ENCODE measurements at regions not wholly inside any gene's neighbourhood (a gene's known extent, or its start where the extent isn't known, plus 50 kb on each side); places are given as distances from the start of the nearest gene placed in this dataset.

DNA sequence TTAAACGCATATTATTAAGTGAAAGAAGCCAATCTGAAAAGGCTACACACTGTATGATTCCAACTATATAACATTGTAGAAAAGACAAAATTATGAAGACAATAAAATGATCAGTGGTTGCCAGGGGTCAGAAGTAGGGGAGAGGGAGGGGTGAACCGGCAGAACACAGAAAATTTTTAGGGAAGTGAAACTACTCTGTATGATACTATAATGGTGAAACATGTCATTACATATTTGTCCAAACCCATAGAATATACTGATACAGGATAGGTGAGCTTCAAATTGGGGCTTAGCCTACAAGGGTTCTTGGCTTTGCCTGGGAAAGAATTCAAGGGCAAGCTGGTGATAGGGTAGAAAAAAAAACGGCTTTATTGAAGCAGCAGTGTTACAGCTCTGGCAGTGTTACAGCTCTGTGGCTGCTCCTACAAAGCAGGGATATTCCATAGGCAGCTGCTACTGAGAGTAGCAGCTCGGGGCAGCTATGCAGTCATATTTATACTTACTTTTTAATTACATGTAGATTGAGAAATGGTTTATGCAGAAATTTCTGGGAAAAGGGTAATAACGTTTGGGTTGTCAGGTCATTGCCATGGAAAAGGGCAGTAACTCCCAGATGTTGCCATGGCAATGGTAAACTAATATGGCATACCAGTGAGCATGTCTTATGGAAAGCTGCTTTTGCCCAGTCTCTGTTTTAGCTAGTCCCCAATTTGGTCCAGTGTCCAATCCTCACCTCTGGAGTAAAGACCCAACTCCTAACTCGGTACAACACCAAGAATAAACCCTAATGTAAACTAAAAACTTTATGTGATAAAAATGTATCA, 125.1 kb upstream of the SLC25A36 start:
- DNase-seq (ENCODE audit: low read depth in 4 of 4, low spot score in 1 of 4) = no peak

DNA sequence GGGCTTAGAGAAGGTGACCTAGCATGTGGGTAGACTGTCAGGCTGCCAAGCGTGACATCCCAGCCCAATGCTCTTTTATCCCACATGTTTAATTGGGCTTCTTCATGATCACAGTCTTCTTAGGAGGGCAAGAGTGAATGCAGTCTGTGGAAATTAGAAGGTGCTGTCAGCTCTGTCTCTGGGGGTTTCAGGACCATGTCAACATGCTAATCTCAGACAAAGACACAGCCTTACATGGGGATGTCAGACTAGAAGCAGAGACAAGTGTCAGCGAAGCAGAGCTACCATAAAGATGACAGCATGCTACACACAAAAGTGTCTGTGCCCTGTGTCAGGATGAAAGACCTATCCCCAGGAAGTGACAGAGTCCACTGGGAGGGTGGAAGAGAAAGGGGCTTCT, 120.1 kb upstream of the SLC25A36 start:
- no peak for DNase-seq (ENCODE audit: low read depth in 4 of 4, low spot score in 1 of 4)

DNA sequence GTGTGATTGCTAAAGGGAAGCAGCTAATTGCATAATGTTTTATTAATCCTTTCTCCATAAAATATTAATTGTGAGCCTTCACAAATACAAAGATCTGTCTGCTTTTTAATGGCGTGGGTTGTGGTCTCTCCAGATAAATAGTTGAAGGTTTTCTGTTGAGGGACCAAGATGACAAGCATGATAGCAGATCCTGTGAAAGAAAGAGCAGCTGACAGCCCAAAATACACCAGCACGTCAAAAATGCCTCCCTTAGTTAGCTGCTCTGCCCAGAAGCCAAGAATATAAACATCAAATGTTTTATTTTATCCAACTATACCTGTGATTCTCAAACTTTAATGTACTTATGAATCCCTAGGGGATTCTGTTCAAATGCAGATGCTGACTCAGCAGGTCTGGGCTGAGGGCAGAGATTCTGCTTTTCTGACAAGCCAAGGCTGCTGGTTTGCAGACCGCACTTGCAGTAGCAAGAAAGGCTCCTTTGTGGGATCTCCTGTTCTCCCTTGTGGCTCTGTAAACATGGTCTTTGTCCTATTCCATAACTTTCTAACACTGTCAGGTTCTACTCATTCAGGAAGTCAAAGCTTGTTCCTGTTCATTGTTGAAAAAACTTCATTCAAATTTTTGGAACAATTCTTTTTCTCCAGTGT, 119.1 kb upstream of the SLC25A36 start:
- DNase-seq (ENCODE audit: low read depth in 4 of 4, low spot score in 1 of 4) = no peak

DNA sequence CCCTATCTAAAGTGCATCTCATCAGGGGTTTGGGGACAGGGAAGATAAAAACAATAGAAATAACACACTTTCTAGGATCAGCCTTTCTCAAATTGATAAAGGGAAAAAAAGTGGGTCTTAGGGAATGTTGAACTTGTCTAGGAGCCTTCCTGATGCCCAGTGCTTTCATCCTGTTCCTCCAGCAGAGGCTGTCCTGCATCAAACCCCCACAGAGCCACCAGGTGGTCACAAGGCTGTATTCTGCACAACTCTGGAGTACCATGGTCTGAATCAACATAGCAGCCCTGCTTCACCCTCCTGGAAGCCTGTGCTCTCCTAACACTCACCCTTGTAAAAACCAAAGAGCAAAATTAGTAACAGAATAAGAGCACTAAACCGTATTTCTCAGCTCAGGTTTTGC, 118.5 kb upstream of the SLC25A36 start:
- no peak for DNase-seq (ENCODE audit: low read depth in 4 of 4, low spot score in 1 of 4)

DNA sequence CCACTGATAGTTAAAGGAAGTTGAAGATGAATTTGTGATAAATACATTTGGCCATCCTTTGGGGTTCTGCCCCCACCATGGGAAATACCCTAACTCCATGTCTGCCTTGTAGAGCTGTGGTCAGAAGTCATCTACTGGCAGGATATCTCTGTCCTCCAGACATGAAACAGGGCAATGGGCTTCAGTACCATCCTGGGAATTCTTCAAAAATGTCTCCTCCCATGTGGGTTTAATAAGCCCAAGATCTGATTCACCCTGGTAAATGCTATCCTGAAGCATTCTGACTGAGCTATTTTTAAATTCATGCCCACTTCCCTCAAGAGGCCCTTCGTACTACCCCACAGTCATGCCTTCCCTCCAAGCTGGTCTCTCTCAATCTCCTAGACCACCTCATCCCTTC, 113.7 kb upstream of the SLC25A36 start:
- no peak for DNase-seq (ENCODE audit: low read depth in 4 of 4, low spot score in 1 of 4)

DNA sequence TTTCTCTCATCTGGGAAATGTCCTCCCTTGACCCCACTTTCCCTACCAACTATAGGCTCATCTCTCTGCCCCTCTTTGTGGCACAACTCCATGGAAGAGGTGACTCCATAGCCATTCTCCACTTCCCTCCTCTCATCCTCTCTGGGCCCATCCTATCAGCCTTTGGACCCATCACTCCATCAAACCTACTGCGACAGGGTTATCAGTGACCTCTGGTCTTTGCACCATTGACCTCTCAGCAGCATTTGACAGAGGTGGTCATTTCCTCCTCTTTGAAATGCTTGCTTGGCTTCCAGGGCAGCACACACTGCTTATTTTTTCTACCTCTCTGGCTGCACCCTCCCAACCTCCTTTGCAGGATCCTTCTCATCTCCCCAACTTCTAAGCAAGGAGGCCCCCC, 113.1 kb upstream of the SLC25A36 start:
- DNase-seq (ENCODE audit: low read depth in 4 of 4, low spot score in 1 of 4) = no peak

DNA sequence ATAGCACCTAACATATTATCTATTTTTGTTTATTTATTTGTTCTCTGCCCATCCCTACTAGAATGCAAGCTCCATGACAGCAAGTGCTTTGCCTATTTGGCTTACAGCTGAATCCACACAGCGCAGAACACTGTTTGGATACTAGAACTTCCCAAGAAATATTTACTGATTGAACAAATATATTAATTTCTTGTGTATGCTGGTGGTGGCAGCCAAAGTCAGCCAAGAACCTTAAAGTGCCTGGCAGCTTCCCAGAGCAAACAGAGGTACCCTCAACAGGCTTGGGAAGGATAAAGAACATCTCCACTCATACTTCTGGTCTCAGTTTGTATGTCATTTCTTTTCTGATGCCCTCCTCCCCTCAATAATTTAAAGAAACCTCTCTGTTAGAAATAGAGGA, 111.8 kb upstream of the SLC25A36 start:
- no peak for DNase-seq (ENCODE audit: low read depth in 4 of 4, low spot score in 1 of 4)

DNA sequence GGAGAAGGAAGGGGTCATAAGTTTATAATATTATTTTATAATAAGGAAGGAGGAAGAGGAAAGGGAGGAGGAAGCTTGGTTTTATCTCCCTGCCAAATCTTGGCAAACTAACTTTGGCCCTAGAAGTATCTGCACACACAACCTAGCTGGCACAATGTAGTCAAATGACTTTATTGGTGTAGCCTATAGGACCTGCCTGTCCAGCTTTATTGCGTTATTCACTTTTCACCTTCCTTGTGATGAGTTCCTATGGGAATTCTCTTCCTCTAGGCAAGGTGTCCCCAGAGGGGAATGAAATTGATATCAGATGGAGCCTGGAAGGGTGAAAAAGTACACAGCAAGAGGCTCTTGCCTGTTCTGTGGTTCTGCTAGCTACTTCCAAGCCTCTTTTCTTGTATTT, 111.2 kb upstream of the SLC25A36 start:
- DNase-seq (ENCODE audit: low read depth in 4 of 4, low spot score in 1 of 4) = no peak

DNA sequence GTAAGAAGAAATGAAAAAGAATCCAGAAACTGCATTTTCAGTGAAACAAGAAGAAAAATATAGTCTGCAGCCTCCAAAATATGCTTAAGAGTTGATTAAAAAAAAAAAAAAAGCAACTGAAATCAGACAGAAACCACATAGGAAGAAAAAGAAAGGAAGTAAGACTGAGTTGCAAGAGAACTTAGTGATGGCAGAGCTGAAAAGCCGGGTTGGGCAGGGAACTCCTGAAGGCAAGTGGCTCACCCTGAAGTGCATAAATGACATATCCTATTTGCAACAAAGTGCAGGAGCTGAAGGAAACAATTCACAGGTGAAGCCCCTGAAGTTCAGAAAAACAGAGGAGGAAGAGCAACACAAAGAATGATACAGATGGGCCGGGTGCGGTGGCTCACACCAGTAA, 108.8 kb upstream of the SLC25A36 start:
- no peak for DNase-seq (ENCODE audit: low read depth in 4 of 4, low spot score in 1 of 4)

DNA sequence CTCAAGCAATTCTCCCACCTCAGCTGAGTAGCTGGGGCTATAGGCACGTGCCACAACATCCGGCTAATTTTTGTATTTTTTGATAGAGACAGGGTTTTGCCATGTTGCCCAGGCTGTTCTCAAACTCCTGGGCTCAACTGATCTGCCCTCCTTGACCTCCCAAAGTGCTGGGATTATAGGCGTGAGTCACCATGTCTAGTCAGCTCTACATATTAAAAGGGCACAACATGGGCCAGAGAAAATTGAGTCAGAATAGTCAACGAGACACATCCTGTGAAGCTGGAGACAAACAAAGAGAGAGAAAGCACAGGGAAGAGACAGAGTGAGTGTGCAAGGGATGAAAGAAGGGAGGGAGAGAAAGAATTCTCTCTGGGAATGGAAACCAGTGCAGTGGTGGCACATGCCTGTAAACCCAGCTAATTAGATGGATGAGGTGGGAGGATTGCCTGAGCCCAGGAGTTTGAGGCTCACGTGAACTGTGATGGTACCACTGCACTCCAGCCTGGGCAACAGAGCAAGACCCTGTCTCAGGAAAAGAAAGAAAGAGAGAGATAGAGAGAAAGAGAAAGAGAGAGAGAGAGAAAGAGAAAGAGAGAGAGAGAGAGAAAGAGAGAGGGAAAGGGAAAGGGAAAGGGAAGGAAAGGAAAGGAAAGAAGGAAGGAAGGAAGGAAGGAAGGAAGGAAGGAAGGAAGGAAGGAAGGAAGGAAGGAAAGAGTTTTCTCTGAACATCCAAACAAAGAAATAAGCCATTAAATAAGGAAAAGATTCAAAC, 107.2 kb upstream of the SLC25A36 start:
- DNase-seq (ENCODE audit: low read depth in 4 of 4, low spot score in 1 of 4) = no peak

DNA sequence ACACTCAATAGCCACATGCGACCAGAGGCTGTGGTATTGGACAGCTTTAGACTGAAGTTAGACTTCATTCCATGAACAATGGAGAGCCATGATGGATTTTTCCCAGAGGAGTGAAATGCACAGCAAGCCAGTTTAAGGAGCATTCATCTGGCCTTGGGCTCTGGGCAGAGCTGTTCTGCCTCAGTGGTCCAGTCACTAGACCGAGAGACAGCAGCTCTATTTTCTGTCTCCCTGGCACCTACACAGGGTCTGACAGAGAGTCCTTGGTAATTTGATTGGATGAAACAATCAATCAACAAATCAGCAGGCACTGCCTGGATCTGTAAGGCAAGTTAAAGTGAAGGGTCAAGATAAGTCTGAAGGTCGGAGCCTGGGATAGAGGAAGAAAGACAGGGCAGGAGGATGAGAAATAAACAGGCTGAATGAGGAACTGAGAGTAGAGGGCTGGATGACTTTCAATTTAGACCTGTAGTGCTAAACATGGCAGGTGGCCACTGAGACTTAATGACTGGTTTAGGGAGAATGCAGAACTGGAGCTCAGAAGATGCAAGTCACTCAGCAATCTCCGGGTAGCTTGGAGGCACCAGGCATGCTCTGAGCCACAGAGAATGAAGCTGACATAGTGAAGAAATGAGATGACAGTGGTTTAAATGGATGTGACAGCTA, 98.5 kb upstream of the SLC25A36 start:
- no peak for DNase-seq (ENCODE audit: low read depth in 4 of 4, low spot score in 1 of 4)

DNA sequence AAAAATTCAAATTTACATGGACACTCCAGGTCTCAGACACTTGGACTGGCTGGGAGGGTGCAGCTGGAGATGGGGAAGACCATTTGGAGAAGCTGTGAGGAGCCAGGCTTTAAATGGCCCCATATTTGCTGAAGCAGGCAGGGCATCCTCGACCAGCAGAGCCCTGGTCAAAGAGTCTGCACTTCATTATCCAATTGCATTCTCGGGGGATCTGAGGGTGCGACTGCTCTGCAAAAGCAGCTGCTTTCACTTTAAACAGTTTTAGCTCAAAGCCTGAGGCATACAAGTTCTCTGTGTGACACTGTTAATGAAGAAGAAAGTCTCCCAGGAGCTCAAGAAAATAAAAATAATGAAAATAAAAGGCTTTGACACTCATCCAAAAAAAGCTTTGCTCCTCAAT, 98.0 kb upstream of the SLC25A36 start:
- DNase-seq (ENCODE audit: low read depth in 4 of 4, low spot score in 1 of 4) = no peak

DNA sequence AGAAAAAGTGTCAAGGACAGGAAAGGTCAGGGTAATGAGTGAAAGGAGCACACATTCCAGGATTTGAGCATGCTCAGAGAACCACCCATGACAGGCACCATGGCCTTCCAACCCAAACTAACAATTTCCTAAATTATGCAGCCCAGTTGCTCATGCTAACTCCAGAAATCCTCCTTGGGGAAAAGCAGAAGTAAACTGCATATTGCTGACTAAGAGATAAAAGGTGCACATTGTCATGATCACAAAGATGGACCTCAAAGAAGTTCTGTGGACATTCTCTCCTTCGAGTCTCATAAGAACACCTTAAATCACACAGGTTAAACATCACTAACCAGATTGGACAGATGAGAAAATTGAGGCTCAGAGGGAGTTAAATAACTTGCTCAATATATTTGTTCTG, 97.6 kb upstream of the SLC25A36 start:
- DNase-seq (ENCODE audit: low read depth in 4 of 4, low spot score in 1 of 4) = no peak

DNA sequence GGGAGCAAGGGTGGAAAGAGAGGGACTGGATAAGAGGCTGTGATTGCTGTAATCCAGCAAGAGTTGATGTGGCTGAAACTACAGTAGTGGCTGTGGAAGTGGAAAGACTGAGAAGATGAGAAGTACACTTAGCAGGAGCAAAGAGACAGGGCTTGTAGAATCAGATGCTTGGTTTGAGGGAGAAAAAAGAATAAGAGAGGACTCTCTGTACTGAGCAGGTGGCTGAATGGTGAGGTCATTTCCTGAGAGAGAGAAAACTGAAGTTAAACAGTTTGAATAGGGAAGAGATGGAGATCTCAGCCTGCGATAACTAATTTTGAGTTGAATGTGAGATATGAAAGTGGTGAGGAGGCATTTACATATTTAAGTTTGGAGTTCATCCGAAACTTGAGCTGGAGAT, 95.8 kb upstream of the SLC25A36 start:
- no peak for DNase-seq (ENCODE audit: low read depth in 4 of 4, low spot score in 1 of 4)

DNA sequence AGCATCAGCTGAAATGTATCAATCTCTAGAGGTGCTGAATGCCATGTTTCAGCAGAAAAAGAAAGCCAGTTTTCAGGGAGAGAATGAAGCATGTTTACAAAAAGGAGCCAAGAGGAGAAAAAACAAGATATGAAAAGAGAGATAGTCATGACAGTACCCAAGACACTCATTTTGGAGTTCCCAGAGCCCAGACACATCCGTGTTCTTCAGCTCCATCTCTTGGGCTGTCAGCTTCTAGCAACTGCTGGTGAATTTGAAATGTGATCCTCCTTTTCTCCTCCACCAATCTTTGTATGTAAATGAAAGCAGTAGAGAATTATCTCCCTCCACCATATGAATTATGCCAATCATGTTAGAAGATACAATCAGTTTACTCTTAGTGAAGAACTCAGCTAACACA, 93.0 kb upstream of the SLC25A36 start:
- no peak for DNase-seq (ENCODE audit: low read depth in 4 of 4, low spot score in 1 of 4)

DNA sequence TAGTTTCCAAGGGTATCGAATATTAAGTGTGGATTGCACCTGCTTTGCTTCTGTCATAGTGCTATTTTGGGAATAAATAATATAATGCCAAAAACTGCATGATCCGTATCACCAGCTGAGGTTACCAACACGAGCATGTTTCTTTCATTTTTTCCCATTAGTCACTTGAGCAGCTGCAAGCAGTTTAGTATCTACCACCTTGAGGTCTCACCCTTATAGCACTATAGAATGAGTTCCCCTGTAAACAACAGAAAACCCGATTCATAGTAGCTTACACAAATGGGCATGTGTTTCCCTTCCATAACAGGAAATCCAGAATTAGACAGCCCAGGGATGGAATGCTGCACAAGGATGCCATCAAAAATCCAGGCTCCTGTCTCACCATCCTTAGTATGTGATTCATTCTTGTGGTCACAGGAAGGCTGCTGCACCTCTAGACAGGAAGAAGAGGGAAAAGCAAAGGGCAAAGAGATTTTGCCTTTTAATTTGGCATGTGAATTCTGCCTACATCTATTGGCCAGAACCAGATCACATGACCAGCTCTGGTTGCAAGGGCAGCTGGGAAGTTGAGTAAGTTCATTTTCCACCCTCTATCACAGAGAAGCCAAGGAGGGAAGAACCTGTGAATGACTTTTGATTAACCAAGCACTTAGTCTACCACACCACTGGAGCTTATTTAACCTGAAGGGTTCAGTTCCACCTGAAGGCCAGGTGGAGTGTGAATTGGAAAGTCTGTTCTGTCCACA, 91.3 kb upstream of the SLC25A36 start:
- DNase-seq (ENCODE audit: low read depth in 4 of 4, low spot score in 1 of 4) = no peak

DNA sequence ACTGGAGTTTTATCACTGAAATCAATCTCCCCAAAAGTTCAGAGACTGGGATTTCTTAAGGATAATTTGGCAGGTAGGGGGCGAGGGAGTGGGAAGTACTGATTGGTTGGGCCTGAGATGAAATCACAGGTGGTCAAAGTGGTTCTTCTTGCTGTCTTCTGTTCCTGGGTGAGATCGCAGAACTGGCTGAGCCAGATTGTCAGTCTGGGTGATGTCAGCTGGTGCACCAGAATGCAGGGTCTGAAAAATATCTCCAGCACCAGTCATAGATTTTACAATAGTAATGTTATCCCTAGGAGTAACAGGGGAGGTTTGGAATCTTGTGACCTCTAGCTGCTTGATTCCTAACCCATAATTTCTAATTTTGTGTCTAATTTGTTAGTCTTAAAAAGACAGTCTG, 86.7 kb upstream of the SLC25A36 start:
- DNase-seq (ENCODE audit: low read depth in 4 of 4, low spot score in 1 of 4) = no peak

DNA sequence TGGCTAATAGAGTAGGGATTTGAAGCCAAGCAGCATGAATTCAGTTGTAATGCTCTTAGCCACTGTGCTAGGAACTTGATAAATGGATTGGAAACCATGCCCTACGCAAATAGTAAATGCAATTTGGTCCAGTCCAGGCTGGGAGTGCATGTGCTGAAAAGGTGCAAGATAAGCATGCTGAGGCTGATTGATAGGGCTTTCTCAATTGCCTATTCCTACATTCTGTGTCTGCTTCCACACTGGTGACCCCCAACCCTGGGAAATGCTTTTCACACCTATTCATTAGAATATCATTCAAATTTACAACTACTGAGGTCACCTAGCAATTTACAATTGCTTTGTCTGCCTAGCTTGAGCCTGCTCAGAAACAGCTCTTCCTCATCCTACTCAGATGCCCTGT, 84.7 kb upstream of the SLC25A36 start:
- DNase-seq (ENCODE audit: low read depth in 4 of 4, low spot score in 1 of 4) = no peak

DNA sequence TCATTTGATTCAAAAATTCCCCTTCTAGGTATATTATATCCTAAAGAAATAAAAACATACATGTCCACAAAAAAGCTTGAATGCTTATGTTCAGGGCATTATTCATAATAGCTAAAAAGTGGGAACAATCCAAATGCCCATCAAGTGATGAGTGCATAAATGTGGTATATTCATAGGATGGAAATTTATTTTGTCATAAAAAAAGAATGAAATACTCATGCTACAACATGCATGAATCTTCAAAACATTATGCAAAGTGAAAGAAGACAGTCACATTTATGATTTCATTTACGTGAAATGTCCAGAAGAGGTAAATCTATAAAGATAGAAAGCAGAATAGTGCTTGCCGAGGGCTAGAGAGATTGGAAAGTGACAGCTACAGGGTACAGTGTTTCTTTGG, 83.6 kb upstream of the SLC25A36 start:
- DNase-seq (ENCODE audit: low read depth in 4 of 4, low spot score in 1 of 4) = no peak

DNA sequence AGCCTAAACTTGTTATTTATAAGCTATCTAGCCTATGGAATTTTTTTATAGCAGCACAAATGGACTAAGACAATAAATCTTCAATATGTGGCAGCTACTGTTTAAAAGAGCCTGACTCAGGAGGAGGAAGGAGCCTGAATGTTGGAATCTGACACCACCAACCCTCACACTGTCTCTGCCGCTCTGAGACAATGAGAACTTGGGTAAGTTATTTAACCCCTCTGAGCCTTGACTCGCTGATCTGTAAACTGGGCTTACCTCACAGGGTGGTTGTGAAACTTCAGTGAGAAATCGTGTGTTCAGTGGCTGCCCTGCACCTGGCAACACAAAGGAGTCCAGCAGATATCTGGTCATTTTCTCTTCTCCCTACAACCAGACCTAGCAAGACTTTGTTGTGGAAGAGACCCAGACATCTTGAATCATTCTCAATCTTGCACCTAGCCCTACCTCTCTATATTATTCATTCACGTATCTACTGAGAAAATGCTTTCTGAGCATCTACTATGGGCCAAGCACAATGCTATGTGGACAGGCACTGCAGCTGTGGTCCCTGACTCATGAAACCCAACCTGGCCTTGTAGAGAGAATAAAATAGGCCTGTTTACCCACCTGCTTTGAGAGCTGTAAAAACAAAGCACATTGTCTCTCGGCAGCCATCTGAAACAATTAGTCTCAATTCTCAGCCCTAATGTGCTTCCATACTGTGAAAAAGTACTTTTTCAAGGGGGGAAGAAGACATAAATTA, 81.9 kb upstream of the SLC25A36 start:
- no peak for DNase-seq (ENCODE audit: low read depth in 4 of 4, low spot score in 1 of 4)

All from stimulated activated CD4-positive, alpha-beta T cell treated with anti-CD3 and anti-CD28 coated beads, Interleukin-1b, Interleukin-23, amount 100 ng/mL, for 24 hours (primary cell).